HG02870 (cell line): ENCODE measurements at regions not wholly inside any gene's neighbourhood (a gene's known extent, or its start where the extent isn't known, plus 50 kb on each side); places are given as distances from the start of the nearest gene placed in this dataset.
"Not testable (repeated sequence)": the region's sequence is repeated elsewhere in the genome, so short reads cannot be mapped to it uniquely, and the experiment has no call there.

Experiments
- ATAC-seq: cut with Tn5 transposase; IDR thresholded peaks from one replicate; pipeline ENCODE4 v1.9.1; 2021; ENCODE audit warnings: mild to moderate bottlenecking, moderate library complexity; ENCODE audit not compliant: unreplicated experiment

DNA sequence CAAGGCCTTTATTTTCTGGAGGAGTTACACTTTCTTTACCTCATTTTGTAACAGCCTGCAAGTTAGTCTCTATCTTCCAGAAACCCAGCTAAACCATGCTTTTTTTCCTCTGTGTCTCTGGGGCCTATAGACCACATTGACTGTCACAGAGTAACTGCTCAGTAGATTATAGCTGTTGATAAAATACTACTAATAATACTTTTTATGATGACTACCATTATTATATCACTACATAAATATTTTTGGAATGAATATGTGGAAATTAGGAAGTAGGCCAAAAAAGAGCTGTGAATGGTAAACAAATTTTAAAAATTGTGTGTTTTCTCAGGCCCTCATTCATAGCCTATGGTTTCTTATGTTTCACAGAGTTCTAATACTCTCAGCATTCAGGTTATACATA is 233.1 kb upstream of the USP24 start:
- no peak for ATAC-seq

DNA sequence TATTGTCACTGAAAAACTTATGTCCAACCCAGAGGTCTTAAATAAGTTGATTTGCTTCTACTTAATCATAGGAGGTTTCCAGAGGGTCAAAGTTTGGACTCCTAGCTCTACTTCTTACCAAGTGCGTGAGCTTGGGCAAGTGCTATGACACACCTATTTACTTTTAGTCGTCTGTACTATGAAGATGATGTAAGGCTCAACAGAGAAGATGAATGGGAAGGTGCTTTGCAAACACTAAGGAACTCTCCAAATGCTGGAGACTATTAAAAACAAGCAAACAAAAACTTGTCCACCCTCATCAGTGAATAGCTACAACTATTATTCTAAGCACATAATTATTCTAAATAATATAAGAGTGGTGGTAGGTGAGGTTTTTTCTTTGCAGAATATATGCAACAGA is 232.3 kb upstream of the USP24 start:
- ATAC-seq: no peak

DNA sequence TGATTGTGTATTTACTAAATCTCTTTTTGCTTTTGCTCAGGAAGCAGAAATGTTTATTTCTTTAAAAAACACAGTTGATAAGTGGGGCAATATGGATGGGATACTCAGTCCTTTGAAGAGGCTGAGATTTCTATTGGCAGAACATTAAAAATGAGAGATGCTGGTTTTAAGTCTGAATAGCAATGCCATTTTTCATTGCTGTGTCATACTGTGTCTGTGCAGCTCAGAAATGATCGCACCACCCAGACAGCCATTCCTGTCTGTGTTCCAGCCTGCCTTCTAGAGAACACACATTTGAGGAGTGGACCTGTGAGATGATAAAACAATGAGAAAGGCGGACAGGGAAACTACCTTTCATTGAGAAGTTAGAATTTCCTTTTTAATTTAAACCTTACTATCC is 231.2 kb upstream of the USP24 start:
- no peak for ATAC-seq

DNA sequence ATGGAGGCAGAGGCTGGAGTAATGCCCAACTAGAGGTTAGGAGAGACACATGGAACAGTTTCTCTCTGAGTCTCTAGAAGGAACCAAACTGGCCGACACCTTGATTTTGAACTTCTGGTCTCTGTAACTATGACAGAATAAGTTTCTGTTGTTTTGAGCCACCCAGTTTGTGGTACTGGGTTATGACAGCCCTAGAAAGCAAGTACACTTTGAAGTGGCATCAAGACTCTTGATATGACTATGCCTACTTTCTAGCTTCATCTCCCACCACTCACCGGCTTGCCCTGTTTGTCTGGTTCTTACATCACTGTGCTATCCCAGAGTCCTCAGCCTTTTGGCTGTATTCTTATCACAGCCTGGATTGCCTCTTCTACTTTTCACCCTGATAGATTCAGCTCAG is 230.3 kb upstream of the USP24 start:
- ATAC-seq: peak; percentile 86

DNA sequence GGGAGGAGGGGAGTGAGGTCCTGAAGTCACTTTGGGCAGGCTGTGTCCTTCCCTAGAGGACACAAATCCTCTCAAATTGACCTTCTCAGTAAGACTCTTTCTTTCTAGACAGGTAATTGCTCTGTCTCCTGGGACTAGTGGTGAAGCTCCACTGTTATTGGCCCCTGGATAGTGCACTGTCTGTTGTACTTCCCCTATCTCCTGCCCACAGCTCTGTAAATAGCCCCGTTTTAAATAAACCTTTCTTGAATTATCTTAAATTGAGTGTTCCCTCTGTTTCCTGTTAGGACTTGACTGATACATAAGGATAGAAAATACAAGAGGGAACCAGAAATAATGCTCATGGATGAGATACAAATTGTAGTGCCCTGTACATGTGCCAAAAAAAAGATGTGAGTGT is 229.5 kb upstream of the USP24 start:
- ATAC-seq: no peak

DNA sequence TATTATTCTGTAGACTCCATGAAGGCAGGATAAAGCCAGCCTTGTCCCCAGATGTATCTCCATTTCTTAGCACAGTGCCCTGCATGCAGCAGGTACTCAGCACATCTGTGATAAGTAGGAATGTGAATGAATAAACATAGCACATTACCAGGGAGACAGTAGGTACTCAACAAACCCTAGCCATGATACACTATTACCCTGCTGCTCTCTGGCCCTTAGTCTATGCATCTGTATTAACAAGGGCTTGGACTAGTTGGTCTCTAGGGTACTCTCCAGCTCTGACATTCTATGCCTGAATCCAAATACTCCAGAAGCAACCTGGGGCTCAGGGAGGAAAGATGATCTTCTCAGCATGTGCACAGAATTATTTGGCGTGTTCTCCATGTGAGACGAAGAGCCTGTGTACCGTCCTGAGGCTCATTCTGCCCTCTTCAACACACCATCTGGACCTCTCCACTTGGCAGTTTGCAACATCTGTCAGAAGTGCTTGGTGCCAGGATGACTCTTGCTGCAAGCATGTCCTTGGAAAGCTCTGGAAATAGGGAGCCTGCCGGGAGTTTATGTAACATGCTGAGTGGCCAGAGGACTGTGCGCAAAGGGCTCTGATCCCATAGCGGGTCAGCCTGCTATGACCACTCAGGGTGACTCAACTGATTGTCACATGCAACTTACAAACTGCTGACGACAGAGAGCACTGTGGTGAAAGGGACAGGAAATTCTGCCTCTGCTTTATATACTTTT is 228.2 kb upstream of the USP24 start:
- ATAC-seq: no peak

DNA sequence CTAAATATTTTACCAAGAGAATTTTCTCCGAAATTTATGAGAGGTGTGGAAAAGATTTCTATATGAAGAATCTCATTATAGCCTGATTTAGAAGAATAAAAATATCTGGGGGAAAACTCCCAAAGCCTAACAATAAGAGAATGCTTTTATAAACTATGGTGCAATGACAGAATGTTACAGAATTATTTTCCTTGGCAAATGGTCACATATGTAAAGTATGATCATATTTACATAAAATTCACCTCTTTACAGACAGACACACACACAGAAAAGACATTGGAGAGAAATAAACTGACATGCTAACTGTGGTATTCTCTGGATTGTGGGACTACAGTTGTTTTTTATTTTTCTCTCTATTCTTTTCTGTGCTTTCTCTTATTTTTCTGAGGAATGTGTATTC is 226.3 kb upstream of the USP24 start:
- no peak for ATAC-seq

DNA sequence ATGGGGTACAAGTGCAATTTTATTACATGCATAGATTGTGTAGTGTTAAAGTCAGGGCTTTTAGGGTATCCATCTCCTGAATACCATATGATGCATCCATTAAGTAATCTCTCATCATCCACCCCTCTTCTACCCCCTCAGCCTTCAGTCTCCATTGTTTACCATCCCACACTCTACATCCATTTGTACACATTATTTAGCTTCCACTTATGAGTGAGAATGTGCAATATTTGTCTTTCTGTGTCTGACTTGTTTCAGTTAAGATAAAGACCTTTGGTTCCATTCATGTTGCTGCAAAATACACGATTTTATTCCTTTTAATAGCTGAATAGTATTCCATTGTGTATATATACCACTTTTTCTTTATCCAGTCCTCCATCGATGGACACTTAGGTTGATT is 222.5 kb upstream of the USP24 start:
- no peak for ATAC-seq

DNA sequence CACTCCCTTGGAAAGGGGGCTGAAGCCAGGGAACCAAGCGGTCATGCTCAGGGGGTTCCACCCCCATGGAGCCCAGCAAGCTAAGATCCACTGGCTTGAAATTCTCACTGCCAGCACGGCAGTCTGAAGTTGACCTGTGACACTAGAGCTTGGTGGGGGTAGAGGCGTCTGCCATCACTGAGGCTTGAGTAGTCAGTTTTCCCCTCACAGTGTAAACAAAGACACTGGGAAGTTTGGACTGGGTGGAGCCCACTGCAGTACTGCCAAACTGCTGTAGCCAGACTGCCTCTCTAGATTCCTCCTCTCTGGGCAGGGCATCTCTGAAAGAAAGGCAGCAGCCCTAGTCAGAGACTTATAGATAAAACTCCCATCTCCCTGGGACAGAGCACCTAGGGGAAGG is 215.6 kb upstream of the USP24 start:
- ATAC-seq: not testable (repeated sequence)

DNA sequence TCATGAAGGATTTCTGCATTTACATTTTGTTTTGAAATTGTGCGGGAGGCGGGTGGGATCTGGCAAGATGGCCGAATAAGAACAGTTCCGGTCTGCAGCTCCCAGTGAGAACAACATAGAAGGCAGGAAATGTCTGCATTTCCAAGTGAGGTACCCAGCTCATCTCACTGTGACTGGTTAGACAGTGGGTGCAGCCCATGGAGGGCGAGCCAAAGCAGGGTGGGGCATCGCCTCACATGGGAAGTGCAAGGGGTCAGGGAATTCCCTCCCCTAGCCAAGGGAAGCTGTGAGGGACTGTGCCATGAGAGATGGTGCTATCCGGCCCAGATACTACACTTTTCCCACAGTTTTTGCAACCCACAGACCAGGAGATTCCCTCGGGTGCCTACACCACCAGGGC is 215.0 kb upstream of the USP24 start:
- not testable (repeated sequence) for ATAC-seq

DNA sequence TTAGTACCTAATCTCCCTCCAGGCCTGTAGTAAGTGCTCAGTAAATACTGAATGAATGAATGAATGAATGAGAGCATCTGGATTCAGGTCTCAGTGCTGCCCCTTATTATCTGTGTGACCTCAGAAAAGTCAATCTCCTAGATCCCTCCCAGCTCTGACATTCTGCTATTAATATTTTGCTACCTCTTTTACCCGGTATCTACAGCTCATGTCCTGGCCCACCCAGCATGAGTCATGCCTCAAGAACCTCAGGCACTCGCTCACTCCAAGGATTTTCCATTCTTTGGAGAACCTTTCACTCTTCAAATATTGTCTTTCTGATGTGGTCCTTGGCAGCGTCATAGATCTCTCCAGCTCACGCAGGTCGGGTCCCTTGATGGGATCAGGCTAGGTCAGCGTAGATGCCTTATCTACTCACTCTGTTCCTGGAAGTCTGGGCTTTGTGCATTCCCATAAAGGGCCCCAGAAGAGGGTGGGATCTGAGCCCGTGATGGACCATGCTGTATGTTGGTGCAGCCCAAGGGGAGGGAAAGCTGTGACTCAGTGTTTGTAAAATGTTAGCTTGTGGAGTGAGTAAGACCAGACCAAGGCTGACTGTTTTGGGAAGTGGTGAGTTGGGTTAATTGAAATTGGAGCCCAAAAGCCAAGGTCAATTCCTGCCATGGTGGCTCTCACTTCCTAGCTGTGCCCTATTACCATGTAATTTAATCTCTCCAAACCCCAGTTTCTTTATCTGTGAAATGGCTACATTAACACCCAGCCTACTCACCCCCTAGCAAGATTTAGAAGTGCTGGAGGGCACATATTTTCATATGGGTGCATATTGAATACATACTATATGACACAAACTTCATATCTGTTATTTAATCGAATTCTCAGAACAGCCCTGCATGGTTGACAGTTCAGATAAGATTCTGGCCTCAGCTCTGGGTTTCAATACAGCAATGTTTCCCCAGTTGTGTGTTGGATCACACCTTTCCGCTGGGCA is 214.1 kb upstream of the USP24 start:
- ATAC-seq: no peak

DNA sequence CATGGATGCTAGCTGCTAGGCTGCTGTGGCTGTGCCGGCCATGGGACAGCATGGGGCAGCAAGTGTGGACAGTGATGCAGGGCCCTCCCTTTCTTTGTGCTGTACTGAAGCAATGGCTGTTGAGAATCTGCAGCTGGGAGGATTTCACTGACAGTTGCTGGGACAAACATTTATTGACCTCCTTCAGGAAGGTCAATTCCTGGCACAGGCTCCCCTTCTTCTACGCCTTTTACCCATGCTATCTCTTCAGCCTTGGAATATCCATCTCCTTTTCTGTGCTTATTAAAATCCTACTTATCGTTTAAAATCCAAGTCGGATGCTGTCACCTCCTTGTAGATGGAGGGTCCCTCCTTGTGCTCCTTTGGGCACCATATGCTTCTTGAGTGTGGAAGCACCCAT is 213.1 kb upstream of the USP24 start:
- ATAC-seq: no peak

DNA sequence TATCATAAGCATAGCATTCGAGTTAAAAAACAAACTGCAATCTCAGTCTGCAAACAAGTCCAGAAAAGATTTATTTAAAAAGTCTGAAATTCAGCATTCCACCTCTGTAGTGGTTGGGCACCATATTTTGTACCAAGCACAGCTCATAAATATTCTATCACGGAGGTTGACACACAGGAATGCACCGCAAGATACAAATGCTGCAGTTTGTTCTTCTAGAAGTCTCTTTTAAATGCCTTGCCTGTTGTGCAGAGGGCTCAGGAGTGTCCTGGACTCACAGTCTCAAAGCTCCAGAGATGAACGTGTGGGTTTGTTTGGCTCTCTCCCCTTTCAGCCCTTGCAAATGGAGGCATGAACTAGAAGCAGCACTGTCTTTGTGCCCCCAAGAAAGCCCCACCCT is 212.4 kb upstream of the USP24 start:
- ATAC-seq: no peak

DNA sequence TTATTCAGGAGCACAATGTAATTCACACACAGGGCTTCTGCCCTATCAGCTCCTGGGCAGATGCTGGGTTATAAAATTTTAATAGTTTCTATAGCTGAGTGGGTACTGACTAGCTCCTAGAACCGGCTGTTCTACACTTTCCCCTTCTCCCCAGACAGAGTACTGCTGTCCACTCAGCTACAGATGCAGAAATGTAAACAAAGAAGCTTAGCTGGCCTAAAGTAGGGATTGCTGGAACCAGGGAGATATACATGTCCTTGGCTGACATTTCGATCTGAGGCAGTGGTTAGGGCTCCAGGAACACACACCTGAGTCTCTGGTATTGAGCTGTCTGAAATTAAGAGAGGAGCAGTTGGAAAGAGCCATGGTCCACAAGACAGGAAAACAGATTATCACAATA is 211.5 kb upstream of the USP24 start:
- no peak for ATAC-seq

DNA sequence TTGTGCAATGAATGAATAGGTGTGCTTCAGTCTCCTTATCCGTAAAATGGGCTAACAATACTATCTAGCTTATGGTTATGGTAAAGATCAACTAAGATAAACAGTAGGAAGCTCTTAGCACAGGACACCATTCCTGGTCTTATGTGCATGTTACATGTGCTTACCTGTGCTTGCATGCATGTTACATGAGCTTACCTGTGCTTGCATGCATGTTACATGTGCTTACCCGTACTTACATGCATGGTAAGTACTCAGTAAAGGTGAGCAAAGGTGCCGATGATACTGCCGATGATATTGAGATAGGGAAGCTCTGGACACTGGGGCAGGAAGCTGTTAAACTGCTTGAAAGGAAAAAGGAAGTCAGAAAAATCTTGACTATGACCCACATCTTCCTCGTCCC is 211.0 kb upstream of the USP24 start:
- ATAC-seq: no peak

DNA sequence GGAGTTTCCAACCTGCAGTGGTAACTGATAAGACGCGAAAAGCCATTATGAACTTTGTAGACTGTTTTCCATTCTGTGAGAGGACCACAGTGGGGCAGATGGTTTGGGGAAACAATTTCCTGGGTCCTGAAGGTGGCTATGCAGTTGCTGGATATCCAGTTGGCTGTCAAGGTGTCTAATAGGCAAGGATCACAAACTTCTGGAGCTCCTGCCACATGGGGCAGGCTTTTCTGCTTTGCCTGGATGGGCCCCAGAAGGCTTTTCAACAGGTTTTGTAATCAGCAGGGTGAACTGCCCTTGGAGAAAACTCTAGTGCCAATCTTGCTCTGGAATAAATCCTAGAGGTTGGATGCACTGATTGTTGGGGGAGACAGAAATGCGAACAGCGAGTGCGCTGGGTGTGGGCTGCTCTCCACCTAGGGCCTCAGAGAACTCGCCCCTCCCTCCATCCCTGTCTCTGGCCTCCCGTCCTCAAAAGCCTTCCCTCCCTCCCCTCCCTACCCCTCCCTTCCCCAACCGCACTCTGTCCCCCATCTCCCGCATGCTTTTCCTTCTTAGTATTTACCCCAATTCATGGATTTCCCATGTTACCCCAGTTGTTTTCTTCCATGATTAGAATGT is 210.3 kb upstream of the USP24 start:
- ATAC-seq: no peak

DNA sequence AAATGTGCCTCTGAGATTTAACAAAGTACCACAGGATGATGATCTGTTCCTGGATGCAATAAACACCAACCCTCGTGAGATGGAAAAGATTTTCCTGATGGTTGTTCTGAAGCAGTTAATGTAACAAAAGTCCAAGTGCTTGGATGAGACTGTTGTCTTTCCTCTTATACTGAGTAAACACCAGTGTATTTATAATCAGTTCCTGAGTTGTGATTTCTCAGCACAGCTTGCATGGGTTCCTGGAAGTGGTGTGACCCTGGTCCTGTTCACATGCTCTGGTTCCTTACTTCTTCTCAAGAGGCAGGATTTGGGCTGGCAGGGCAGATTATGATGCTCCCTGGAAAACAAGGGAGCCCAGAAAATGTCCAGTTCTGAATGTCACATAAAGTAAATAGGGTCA is 208.2 kb upstream of the USP24 start:
- ATAC-seq: no peak

DNA sequence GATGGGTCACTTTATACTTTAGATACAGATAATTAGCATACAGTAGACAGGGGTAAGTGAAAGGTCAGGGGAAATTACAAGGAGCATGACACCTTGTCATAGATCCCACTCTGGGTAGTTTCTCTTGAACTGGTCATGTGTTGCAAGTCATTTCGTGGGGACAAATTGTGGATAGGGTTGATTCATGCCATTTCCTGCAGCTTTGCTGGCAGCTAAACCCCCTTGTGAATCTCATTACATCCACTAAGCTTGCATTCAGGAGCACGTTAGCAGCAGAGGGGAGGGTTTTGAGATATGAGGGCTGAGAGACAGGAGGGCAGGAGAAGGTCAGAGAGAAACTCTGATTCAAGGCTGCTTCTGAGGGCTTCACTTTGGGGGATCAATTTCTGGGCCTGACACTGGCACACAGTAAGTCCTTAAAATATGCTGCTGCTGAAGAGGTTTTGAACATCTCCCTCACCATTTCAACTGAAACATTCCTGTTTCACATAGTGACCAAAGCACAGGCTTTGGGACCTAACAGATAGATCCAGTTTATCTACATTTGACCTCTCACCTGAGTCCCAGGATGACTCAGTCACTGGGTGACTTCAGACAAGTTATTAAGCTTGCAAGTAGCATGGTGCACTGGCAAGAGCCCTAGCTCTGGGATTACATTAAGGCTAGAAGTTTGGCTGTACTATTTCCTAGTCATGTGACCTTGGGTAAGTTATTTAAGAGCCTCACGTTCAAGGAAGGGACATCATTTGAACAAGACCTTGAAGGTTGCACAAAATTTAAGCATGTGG is 206.0 kb upstream of the USP24 start:
- ATAC-seq: no peak

DNA sequence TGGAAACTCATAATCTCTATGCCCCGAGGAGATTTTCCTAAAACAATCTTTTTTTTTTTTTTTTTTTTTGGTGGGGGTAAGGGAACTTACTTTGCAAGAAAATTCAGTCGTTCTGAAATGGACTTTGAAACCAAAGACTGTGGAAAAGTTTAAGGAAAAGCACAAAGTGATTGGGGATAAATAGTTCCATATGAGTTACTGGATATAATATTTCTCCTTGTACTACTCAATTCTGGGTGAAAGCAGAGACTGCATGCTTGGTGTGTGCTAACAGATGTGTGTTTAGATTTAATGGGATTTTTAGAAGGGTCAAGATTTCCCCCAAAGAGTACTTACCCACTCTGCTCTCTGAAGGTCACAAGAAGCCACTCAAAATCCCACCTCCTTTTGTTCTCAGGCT is 204.9 kb upstream of the USP24 start:
- ATAC-seq: no peak

DNA sequence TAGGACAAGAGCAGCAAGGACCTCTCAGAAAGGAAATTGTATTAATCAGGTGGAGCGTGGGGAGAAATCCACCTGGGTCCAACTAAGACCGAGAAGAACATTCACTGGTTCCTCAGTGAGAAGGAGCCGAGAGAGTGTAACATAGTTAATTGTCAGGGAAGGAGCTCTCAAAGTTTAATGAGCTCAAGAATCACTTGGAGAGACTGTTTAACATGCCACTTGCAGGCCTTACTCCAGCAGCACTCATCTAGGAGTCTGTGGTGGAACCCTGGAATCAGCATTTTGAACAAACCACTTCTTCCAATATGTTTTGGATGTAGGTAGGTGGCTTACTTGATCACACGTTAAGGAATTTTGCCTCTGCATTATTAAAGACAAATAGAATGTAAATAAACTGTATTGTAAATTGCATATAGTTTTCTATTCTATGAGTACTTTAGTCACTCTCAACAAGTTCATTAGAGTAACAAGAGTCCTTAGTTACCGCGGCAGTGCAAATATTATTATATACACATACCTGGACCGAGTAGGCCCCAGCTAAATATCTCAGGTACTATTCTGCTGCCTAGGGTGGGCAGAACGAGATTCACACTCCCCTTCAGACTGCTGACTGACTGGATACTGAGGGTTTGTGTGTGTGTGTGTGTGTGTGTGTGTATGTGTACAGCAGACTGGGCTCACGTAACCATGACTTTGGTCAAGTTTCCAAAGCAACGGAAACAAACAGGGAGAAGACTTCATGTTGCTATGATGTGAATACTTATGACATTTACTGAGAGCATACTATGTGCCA is 203.2 kb upstream of the USP24 start:
- no peak for ATAC-seq
